Lower leg skin (tissue), 4 donors: ENCODE measurements at regions not wholly inside any gene's neighbourhood (a gene's known extent, or its start where the extent isn't known, plus 50 kb on each side); places are given as distances from the start of the nearest gene placed in this dataset.

Experiments
- DNase-seq, 2 donors: peaks; one replicate each; pipeline ENCODE4 v3.0.0-alpha.2; 2019; ENCODE audit warnings: low spot score in 2 of 2
- H3K4me3 ChIP-seq: fragments of 200-600 bp; sonication (generic); 2 replicates; pipeline ENCODE4 v1.5.1; 2017; ENCODE audit warnings: mild to moderate bottlenecking, low read depth; ENCODE audit not compliant: poor library complexity, severe bottlenecking
- POLR2A ChIP-seq, 2 donors: fragments of 450-650 bp; IDR thresholded peaks; one replicate each; pipeline ENCODE4 v1.6.1; 2016 to 2017; ENCODE audit warnings: antibody characterized with exemption in 2 of 2, mild to moderate bottlenecking in 1 of 2, moderate library complexity in 1 of 2
- WGBS, 2 donors: methylation state at CpG; one replicate each; pipeline ENCODE4 v1.1.5; 2018; 5-methylcytosine and 5-hydroxymethylcytosine counted together
- intact Hi-C: fragments of 100-400 bp; cut with DNase I; formaldehyde crosslinking; loops from one replicate; pipeline ENCODE4 v1.15.0; 2023; ENCODE audit warnings: low total_unique reads
- TF ChIP-seq, protein P1 (sequence below), 3 donors: fragments of 450-650 bp; IDR thresholded peaks; one replicate each; pipeline ENCODE4 v1.5.1; 2016; ENCODE audit warnings: antibody characterized with exemption in 3 of 3, mild to moderate bottlenecking in 3 of 3, moderate library complexity in 2 of 3

DNA sequence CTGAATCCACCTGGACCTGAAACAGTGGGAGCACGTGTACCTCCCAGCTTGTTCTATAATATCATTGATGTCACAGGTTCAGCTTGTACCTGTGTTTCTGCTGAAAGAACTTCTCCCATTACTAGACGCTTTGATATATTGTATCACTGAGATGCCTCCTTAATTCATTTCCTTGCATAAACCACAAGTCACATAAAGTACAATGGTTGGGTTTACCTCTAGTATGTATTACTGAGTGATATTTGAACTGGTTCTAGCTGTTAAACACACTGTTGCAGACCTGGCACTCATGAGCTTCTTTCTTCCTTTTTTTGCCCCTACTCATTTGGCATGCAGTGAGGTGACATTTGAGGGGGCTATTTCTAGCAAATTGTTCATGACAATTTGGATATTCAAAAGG lies 106.6 kb upstream of the KLF14 start:
- 88 to 89% methylated on average over 2 of the region's 2 CpGs for WGBS, 2 donors
- intact Hi-C loops, result no loop called here
- TF ChIP-seq, protein P1, sequence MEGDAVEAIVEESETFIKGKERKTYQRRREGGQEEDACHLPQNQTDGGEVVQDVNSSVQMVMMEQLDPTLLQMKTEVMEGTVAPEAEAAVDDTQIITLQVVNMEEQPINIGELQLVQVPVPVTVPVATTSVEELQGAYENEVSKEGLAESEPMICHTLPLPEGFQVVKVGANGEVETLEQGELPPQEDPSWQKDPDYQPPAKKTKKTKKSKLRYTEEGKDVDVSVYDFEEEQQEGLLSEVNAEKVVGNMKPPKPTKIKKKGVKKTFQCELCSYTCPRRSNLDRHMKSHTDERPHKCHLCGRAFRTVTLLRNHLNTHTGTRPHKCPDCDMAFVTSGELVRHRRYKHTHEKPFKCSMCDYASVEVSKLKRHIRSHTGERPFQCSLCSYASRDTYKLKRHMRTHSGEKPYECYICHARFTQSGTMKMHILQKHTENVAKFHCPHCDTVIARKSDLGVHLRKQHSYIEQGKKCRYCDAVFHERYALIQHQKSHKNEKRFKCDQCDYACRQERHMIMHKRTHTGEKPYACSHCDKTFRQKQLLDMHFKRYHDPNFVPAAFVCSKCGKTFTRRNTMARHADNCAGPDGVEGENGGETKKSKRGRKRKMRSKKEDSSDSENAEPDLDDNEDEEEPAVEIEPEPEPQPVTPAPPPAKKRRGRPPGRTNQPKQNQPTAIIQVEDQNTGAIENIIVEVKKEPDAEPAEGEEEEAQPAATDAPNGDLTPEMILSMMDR (IDR thresholded peaks at IDR 0.05), result no peak
- no peak for TF ChIP-seq POLR2A (IDR thresholded peaks at IDR 0.05)
- no peak for DNase-seq
- no peak overlapping the region for H3K4me3 ChIP-seq

DNA sequence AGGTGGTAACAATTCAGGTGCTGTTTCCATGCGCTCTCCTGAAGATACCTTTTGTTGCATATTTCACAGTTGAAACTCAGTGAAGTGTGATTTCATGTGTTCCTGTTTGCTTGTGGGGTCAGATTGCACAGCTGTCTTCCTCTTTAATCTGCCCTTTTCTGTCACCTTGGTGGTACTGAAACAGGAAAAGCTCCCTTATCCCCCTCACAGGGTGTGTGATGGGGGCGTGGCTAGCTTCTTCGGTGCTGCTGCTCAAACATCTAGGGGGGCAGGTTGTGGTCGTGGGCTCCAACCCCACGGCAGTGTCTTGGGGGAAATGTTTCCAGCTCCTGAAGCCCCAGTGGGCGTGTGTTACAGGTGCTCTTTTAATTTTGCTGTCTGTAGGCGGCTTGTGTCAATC lies 107.4 kb upstream of the KLF14 start:
- DNase-seq, result no peak
- TF ChIP-seq POLR2A (IDR thresholded peaks at IDR 0.05), result no peak
- TF ChIP-seq, protein P1 (IDR thresholded peaks at IDR 0.05), result no peak
- no peak overlapping the region for H3K4me3 ChIP-seq
- intact Hi-C loops, result no loop called here
- WGBS, 2 donors, result 77 to 78% methylated on average over 7 of the region's 7 CpGs

DNA sequence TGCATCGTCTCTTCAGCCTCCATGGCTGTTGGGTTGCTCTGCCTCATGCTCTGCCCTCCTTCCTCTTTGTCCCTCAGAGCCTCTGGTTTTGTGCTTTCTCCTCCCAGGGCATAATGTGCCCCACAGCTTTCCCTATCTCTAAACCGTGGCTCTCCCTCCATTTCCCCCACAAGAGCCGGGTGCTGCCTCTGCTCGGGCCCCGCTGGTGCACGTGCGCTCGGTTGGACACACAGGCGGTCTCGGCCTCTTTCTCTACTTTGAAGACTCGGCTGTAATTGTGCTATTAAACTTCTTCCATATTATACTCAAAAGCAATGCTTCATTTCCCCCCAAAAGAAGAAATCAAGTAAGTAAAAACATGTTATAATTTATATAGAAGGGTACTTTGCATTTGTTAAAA lies 109.7 kb upstream of the KLF14 start:
- intact Hi-C loops, result no loop called here
- no peak for DNase-seq
- WGBS, 2 donors, result 92 to 96% methylated on average over 11 of the region's 11 CpGs
- no peak overlapping the region for H3K4me3 ChIP-seq
- TF ChIP-seq, protein P1 (IDR thresholded peaks at IDR 0.05), result no peak
- no peak for TF ChIP-seq POLR2A (IDR thresholded peaks at IDR 0.05)

DNA sequence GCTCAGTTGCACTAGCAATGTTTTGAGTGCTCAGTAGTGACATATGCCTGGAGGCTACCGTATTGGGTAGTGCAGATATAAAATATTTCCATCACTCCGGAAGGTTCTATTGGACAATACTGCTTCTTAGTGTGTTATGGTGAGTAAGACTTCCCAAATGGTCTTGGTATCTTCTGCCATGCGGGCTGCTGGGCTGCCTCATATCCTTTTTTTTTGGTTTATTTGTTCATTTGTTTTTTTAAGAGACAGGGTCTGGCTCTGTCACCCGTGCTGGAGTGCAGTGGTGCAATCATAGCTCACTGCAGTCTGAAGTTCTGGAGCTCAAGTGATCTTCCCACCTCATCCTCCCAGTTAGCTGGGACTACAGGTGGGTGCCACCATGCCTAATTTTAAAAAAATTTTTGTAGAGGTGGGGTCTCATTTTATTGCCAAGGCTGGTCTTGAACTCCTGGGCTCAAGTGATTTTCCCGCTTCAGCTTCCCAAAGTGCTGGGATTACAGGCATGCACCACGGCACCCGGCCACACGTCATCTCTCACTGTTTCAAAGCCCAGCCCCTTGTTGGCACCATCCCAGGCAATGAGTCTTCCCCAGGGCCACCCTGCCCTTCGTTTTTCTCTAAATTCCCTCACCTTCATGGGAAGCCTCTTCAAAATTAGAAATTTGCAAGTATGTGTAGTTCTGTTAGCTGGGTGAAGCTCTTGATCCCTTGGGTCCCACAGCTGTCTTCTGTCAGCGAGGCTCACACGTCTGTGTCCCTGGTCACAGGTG lies 111.0 kb upstream of the KLF14 start:
- intact Hi-C loops, result no loop called here
- TF ChIP-seq POLR2A (IDR thresholded peaks at IDR 0.05), result no peak
- TF ChIP-seq, protein P1 (IDR thresholded peaks at IDR 0.05), result no peak

DNA sequence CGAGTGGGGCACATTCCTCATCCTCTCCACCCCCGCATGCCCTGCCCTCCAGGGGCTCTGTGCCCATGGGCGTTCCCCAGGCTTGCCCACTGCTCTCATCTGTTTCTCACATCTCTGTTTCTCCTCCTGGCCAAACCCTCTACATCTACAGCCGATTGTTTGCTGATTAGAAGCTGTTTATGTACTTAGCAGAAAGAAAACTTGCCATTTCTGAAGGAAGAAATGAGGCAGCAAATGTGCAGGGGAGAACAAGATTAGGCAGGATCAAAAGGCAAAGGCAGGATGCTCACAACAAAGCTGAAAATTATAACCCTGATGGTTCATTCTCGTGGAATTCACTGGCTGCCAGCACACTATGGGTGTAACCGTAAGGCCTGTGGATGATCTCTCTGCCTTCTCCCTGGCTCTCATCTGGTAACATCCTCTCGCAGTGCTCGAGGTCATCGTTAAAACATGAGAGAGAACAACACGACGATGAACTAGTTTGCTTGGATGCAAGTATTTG lies 111.6 kb upstream of the KLF14 start:
- TF ChIP-seq, protein P1 (IDR thresholded peaks at IDR 0.05), result no peak
- TF ChIP-seq POLR2A (IDR thresholded peaks at IDR 0.05), result no peak
- 28 to 34% methylated on average over 11 of the region's 11 CpGs for WGBS, 2 donors
- no peak overlapping the region for H3K4me3 ChIP-seq
- intact Hi-C loops, result no loop called here
- DNase-seq, result peak in 1 of 2 donors; percentile 48

More for the DNA sequence above, 111.0 kb upstream of the KLF14 start:
- no peak overlapping the region for H3K4me3 ChIP-seq
- no peak for DNase-seq
- 51 to 54% methylated on average over 11 of the region's 11 CpGs for WGBS, 2 donors
